ENCODE measurements at regions not wholly inside any gene's neighbourhood (a gene's known extent, or its start where the extent isn't known, plus 50 kb on each side); places are given as distances from the start of the nearest gene placed in this dataset.

DNA sequence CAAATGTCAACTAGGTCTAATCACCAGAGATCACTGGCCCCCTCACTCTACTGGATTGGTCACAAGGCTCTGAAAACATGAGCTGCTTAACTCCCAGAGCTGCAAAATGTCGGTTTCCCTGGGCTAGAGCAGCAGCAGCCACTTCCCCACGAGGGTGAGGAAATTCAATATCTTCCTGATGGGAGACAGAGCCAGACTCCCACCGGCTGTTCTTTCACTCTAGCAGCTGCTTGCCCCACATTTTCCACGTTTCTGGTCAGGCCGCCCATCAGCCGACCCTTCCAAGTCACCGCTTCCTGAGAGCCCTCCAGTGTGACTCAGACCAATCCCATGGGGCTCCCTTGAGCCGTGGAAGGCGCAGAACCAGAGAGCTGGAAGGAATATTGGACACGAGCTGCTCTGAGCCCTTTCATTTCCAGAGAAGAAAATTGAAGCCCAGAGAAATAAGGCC lies 227.0 kb downstream of the ADAMTS15 start:
- TF ChIP-seq, protein P1, sequence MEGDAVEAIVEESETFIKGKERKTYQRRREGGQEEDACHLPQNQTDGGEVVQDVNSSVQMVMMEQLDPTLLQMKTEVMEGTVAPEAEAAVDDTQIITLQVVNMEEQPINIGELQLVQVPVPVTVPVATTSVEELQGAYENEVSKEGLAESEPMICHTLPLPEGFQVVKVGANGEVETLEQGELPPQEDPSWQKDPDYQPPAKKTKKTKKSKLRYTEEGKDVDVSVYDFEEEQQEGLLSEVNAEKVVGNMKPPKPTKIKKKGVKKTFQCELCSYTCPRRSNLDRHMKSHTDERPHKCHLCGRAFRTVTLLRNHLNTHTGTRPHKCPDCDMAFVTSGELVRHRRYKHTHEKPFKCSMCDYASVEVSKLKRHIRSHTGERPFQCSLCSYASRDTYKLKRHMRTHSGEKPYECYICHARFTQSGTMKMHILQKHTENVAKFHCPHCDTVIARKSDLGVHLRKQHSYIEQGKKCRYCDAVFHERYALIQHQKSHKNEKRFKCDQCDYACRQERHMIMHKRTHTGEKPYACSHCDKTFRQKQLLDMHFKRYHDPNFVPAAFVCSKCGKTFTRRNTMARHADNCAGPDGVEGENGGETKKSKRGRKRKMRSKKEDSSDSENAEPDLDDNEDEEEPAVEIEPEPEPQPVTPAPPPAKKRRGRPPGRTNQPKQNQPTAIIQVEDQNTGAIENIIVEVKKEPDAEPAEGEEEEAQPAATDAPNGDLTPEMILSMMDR (IDR thresholded peaks at IDR 0.05): no peak
- TF ChIP-seq POLR2A (IDR thresholded peaks at IDR 0.05): no peak
